A673 (cell line): ENCODE measurements at regions not wholly inside any gene's neighbourhood (a gene's known extent, or its start where the extent isn't known, plus 50 kb on each side); places are given as distances from the start of the nearest gene placed in this dataset.
"Not testable (repeated sequence)": the region's sequence is repeated elsewhere in the genome, so short reads cannot be mapped to it uniquely, and the experiment has no call there.

ENCODE experiments used
- BruUV-seq: library from RNA; stranded (reverse); fragments of 400-500 nt; replicated peaks from 2 replicates; lab custom pipeline; 2021; lab: Mats Ljungman, UMichigan
- CTCF ChIA-PET: fragments of 300-600 bp; sonication (Branson Sonifier 250); formaldehyde crosslinking; loops from one replicate; lab custom pipeline; 2022; ENCODE audit warnings: antibody characterized with exemption; lab: Charles Lee
- POLR2A ChIA-PET: fragments of 300-600 bp; sonication (Branson Sonifier 250); formaldehyde crosslinking; loops from one replicate; lab custom pipeline; 2022; ENCODE audit warnings: antibody characterized with exemption; ENCODE audit not compliant: low non-redundant PET; lab: Charles Lee
- DNase-seq: peaks from one replicate; pipeline ENCODE4 v3.0.0-alpha.2; 2015; ENCODE audit warnings: low spot score
- H3K27ac ChIP-seq: fragments of 200-600 bp; sonication (generic); 2 replicates; pipeline ENCODE4 v1.5.1; 2016; ENCODE audit warnings: mixed run types, low read depth, mild to moderate bottlenecking, mixed read lengths, antibody characterized with exemption, low read length; ENCODE audit not compliant: poor library complexity, severe bottlenecking
- H3K27me3 ChIP-seq: fragments of 200-600 bp; sonication (generic); replicated peaks from 2 replicates; pipeline ENCODE4 v1.6.1; 2017; ENCODE audit warnings: mixed run types, low read depth, mild to moderate bottlenecking, mixed read lengths, antibody characterized with exemption, low read length; ENCODE audit not compliant: insufficient read depth, poor library complexity
- H3K36me3 ChIP-seq: fragments of 200-600 bp; sonication (generic); 2 replicates; pipeline ENCODE4 v1.6.1; 2016; ENCODE audit warnings: mixed run types, mild to moderate bottlenecking, mixed read lengths, antibody characterized with exemption, low read length; ENCODE audit not compliant: insufficient read depth, poor library complexity, severe bottlenecking
- H3K4me1 ChIP-seq: fragments of 200-600 bp; sonication (generic); 2 replicates; pipeline ENCODE4 v1.6.1; 2017; ENCODE audit warnings: mixed run types, mild to moderate bottlenecking, mixed read lengths, antibody characterized with exemption, low read length; ENCODE audit not compliant: insufficient read depth, poor library complexity, severe bottlenecking
- H3K4me3 ChIP-seq: fragments of 200-600 bp; sonication (generic); 2 replicates; pipeline ENCODE4 v1.5.1; 2016; ENCODE audit warnings: low read depth, mixed run types, mild to moderate bottlenecking, mixed read lengths, low read length; ENCODE audit not compliant: poor library complexity, severe bottlenecking
- H3K9me3 ChIP-seq: fragments of 200-600 bp; sonication (generic); 2 replicates; pipeline ENCODE4 v1.6.1; 2016; ENCODE audit warnings: mixed run types, low read depth, mild to moderate bottlenecking, mixed read lengths, antibody characterized with exemption, low read length; ENCODE audit not compliant: poor library complexity, severe bottlenecking
- CTCF ChIP-seq: fragments of 300-800, 200-600 bp; sonication (generic); conservative IDR thresholded peaks from 2 replicates; pipeline ENCODE4 v1.5.1; 2017; ENCODE audit warnings: low read depth, mild to moderate bottlenecking, antibody characterized with exemption, low read length, moderate library complexity, mixed read lengths
- EZH2 ChIP-seq: fragments of 200-600 bp; sonication (generic); IDR thresholded peaks from 2 replicates; pipeline ENCODE4 v1.6.1; 2017; ENCODE audit warnings: borderline replicate concordance, low read depth, mild to moderate bottlenecking, mixed read lengths, antibody characterized with exemption, low read length; ENCODE audit not compliant: poor library complexity, severe bottlenecking
- intact Hi-C: fragments of 100-400 bp; cut with micrococcal nuclease; formaldehyde crosslinking; loops from one replicate; pipeline ENCODE4 v1.10.0; 2022; ENCODE audit not compliant: unreplicated experiment

- TF ChIP-seq CTCF (no peak), EZH2 (no peak)
- BruUV-seq, result no TSS peak
- Histone ChIP-seq H3K4me3 (no peak overlapping the region), H3K27me3 (peaks cover 7% of the 10 kb centered on the region), H3K36me3 (no peaks in the 10 kb centered on the region), H3K4me1 (no peaks in the 10 kb centered on the region), H3K9me3 (no peaks in the 10 kb centered on the region), H3K27ac (no peak overlapping the region)
- intact Hi-C loops, result no loop called here
- POLR2A ChIA-PET, result interaction anchor here (0.6 kb wide), 1 partner anchor 7 kb away, joined by 5 read pairs; no protein-coding TSS in a partner anchor
- DNase-seq, result no peak
- CTCF ChIA-PET, result no interaction called here
These were observed 100.2 kb upstream of the RAI14 start for GRCh38 chr5:34555699-34556508.

- peaks cover 7% of the 10 kb centered on the region for H3K27me3 ChIP-seq
- H3K9me3 ChIP-seq, result no peaks in the 10 kb centered on the region
- no peak for TF ChIP-seq EZH2
- TF ChIP-seq CTCF, result no peak
- ChIA-PET POLR2A (interaction anchor here (0.6 kb wide), 1 partner anchor 8 kb away, joined by 5 read pairs; no protein-coding TSS in a partner anchor), CTCF (no interaction called here)
- no peaks in the 10 kb centered on the region for H3K36me3 ChIP-seq
- intact Hi-C loops, result no loop called here
- H3K4me1 ChIP-seq, result no peaks in the 10 kb centered on the region
- DNase-seq, result no peak
- BruUV-seq, result no TSS peak
- no peak overlapping the region for H3K4me3 ChIP-seq
- H3K27ac ChIP-seq, result no peak overlapping the region
These were observed 99.7 kb upstream of the RAI14 start for GRCh38 chr5:34556509-34556782.

GRCh38 chr5:34561581-34561980, 94.5 kb upstream of the RAI14 start:
- H3K4me1 ChIP-seq, BruUV-seq, H3K4me3 ChIP-seq, H3K36me3 ChIP-seq, CTCF ChIA-PET, H3K27me3 ChIP-seq, intact Hi-C loops, H3K27ac ChIP-seq, H3K9me3 ChIP-seq, POLR2A ChIA-PET, DNase-seq: not testable (repeated sequence)

GRCh38 chr5:34562791-34563190, 93.3 kb upstream of the RAI14 start:
- no peaks in the 10 kb centered on the region for H3K9me3 ChIP-seq
- no peak overlapping the region for H3K27ac ChIP-seq
- no TSS peak for BruUV-seq
- no peak for TF ChIP-seq EZH2
- TF ChIP-seq CTCF, result no peak
- no peaks in the 10 kb centered on the region for H3K27me3 ChIP-seq
- no peaks in the 10 kb centered on the region for H3K4me1 ChIP-seq
- H3K4me3 ChIP-seq, result no peak overlapping the region
- ChIA-PET CTCF (no interaction called here), POLR2A (no interaction called here)
- DNase-seq, result no peak
- no peaks in the 10 kb centered on the region for H3K36me3 ChIP-seq
- intact Hi-C loops, result no loop called here
